ENCODE measurements at regions not wholly inside any gene's neighbourhood (a gene's known extent, or its start where the extent isn't known, plus 50 kb on each side); places are given as distances from the start of the nearest gene placed in this dataset.

GRCh38 chr6:16904957-16905356 is 143.7 kb upstream of the ATXN1 start:
- Histone ChIP-seq H3K4me1 (ENCODE audit: insufficient read depth, low read length, poor library complexity, severe bottlenecking) (peaks cover 3% of the 10 kb centered on the region), H3K9me2 (replicated peaks; ENCODE audit: low read depth, low read length) (no peaks in the 10 kb centered on the region), H3K9ac (ENCODE audit: low read depth, low read length, poor library complexity, severe bottlenecking) (no peak overlapping the region), H2AFZ (ENCODE audit: low read length) (no peak overlapping the region), H3K4me3 (ENCODE audit: low read length, poor library complexity, severe bottlenecking) (no peak overlapping the region), H3K4me2 (ENCODE audit: low read depth, low read length, poor library complexity, severe bottlenecking) (no peak overlapping the region), H3F3A (ENCODE audit: low read depth) (no peaks in the 10 kb centered on the region), H4K20me1 (ENCODE audit: insufficient read depth, low read length, poor library complexity, severe bottlenecking) (no peaks in the 10 kb centered on the region), H3K79me2 (ENCODE audit: insufficient read depth, low read length) (no peaks in the 10 kb centered on the region), H3K27me3 (ENCODE audit: insufficient read depth, low read length, poor library complexity, severe bottlenecking) (no peaks in the 10 kb centered on the region), H3K36me3 (ENCODE audit: insufficient read depth, low read length) (no peaks in the 10 kb centered on the region), H3K9me3 (ENCODE audit: insufficient read depth, low read depth, low read length) (no peaks in the 10 kb centered on the region)
- no peak for TF ChIP-seq EZH2phosphoT487 (IDR thresholded peaks at IDR 0.05; ENCODE audit: borderline replicate concordance)
- TF ChIP-seq, protein P1, sequence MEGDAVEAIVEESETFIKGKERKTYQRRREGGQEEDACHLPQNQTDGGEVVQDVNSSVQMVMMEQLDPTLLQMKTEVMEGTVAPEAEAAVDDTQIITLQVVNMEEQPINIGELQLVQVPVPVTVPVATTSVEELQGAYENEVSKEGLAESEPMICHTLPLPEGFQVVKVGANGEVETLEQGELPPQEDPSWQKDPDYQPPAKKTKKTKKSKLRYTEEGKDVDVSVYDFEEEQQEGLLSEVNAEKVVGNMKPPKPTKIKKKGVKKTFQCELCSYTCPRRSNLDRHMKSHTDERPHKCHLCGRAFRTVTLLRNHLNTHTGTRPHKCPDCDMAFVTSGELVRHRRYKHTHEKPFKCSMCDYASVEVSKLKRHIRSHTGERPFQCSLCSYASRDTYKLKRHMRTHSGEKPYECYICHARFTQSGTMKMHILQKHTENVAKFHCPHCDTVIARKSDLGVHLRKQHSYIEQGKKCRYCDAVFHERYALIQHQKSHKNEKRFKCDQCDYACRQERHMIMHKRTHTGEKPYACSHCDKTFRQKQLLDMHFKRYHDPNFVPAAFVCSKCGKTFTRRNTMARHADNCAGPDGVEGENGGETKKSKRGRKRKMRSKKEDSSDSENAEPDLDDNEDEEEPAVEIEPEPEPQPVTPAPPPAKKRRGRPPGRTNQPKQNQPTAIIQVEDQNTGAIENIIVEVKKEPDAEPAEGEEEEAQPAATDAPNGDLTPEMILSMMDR (conservative IDR thresholded peaks at IDR 0.05; ENCODE audit: low read length) = no peak

DNA sequence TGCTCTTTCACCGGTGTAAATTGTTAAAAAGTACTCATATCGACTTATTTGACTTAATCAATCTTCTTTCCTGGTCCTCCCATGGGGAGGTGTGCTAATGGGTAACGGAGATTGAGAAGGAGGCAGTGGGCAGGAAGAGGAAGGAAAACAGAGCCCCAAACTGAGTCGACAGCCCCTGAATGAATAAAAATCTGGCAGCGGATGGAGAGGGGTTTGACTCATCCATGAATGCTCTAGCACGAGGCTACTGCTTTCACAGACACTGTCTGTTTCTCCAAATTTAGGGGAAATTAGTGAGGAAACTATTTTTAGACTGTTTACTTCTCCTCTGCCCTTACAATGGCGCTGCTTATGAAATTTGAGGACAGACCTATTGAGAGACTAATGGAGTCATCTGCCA is 142.2 kb upstream of the ATXN1 start:
- H3K9me3 ChIP-seq (ENCODE audit: insufficient read depth, low read depth, low read length) = no peaks in the 10 kb centered on the region
- no peaks in the 10 kb centered on the region for H3K27me3 ChIP-seq (ENCODE audit: insufficient read depth, low read length, poor library complexity, severe bottlenecking)
- H3K4me1 ChIP-seq (ENCODE audit: insufficient read depth, low read length, poor library complexity, severe bottlenecking) = peaks cover 3% of the 10 kb centered on the region
- no peaks in the 10 kb centered on the region for H3F3A ChIP-seq (ENCODE audit: low read depth)
- no peaks in the 10 kb centered on the region for H4K20me1 ChIP-seq (ENCODE audit: insufficient read depth, low read length, poor library complexity, severe bottlenecking)
- no peak overlapping the region for H2AFZ ChIP-seq (ENCODE audit: low read length)
- no peaks in the 10 kb centered on the region for H3K36me3 ChIP-seq (ENCODE audit: insufficient read depth, low read length)
- H3K9ac ChIP-seq (ENCODE audit: low read depth, low read length, poor library complexity, severe bottlenecking) = no peak overlapping the region
- H3K4me2 ChIP-seq (ENCODE audit: low read depth, low read length, poor library complexity, severe bottlenecking) = no peak overlapping the region
- H3K79me2 ChIP-seq (ENCODE audit: insufficient read depth, low read length) = no peaks in the 10 kb centered on the region
- H3K9me2 ChIP-seq (replicated peaks; ENCODE audit: low read depth, low read length) = no peaks in the 10 kb centered on the region
- no peak overlapping the region for H3K4me3 ChIP-seq (ENCODE audit: low read length, poor library complexity, severe bottlenecking)
- TF ChIP-seq, protein P1 (conservative IDR thresholded peaks at IDR 0.05; ENCODE audit: low read length) = no peak
- TF ChIP-seq EZH2phosphoT487 (IDR thresholded peaks at IDR 0.05; ENCODE audit: borderline replicate concordance) = no peak

DNA sequence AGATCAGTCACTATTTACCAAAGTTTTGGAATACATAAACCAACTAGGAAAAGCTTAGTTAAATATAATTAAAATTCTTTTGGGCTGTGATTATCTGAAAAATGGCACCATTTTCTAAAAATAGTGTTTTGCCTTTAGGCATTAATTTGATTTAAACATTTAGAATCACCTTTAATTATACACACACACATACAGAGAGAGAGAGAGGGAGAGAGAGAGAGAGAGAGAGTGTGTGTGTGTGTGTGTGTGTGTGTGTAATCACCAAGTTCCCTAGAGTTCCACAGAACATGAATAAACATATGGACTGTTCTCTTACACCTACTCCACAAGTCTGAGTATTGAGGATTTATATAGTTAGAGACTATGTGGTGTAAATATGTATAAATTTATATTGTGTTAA is 141.2 kb upstream of the ATXN1 start:
- H3F3A ChIP-seq (ENCODE audit: low read depth) = no peaks in the 10 kb centered on the region

More for the DNA sequence above, 141.2 kb upstream of the ATXN1 start:
- H3K4me3 ChIP-seq (ENCODE audit: low read length, poor library complexity, severe bottlenecking) = no peak overlapping the region
- no peak overlapping the region for H2AFZ ChIP-seq (ENCODE audit: low read length)
- H3K9me3 ChIP-seq (ENCODE audit: insufficient read depth, low read depth, low read length) = no peaks in the 10 kb centered on the region
- no peaks in the 10 kb centered on the region for H3K4me1 ChIP-seq (ENCODE audit: insufficient read depth, low read length, poor library complexity, severe bottlenecking)
- H3K9ac ChIP-seq (ENCODE audit: low read depth, low read length, poor library complexity, severe bottlenecking) = no peak overlapping the region
- no peaks in the 10 kb centered on the region for H3K36me3 ChIP-seq (ENCODE audit: insufficient read depth, low read length)
- H3K79me2 ChIP-seq (ENCODE audit: insufficient read depth, low read length) = no peaks in the 10 kb centered on the region
- H4K20me1 ChIP-seq (ENCODE audit: insufficient read depth, low read length, poor library complexity, severe bottlenecking) = no peaks in the 10 kb centered on the region
- no peak overlapping the region for H3K4me2 ChIP-seq (ENCODE audit: low read depth, low read length, poor library complexity, severe bottlenecking)
- TF ChIP-seq EZH2phosphoT487 (IDR thresholded peaks at IDR 0.05; ENCODE audit: borderline replicate concordance) = no peak
- TF ChIP-seq, protein P1 (conservative IDR thresholded peaks at IDR 0.05; ENCODE audit: low read length) = no peak
- no peaks in the 10 kb centered on the region for H3K9me2 ChIP-seq (replicated peaks; ENCODE audit: low read depth, low read length)
- H3K27me3 ChIP-seq (ENCODE audit: insufficient read depth, low read length, poor library complexity, severe bottlenecking) = no peaks in the 10 kb centered on the region
